Epithelial cell of esophagus (primary cell): ENCODE measurements at regions not wholly inside any gene's neighbourhood (a gene's known extent, or its start where the extent isn't known, plus 50 kb on each side); places are given as distances from the start of the nearest gene placed in this dataset.

Source experiments
- DNase-seq: peaks from one replicate; pipeline ENCODE4 v3.0.0; 2010; ENCODE audit warnings: low read depth
- H3K4me3 ChIP-seq: 2 replicates; pipeline ENCODE4 v1.5.1; 2011; ENCODE audit warnings: mild to moderate bottlenecking, low read length, control low read depth
- TF ChIP-seq, protein P1 (sequence below): IDR thresholded peaks from 2 replicates; pipeline ENCODE4 v1.5.1; 2011; ENCODE audit warnings: low read depth, mild to moderate bottlenecking, low read length, control low read depth, inconsistent platforms; ENCODE audit not compliant: insufficient read depth; ENCODE audit errors: missing control alignments

- no peak for DNase-seq
- TF ChIP-seq, protein P1, sequence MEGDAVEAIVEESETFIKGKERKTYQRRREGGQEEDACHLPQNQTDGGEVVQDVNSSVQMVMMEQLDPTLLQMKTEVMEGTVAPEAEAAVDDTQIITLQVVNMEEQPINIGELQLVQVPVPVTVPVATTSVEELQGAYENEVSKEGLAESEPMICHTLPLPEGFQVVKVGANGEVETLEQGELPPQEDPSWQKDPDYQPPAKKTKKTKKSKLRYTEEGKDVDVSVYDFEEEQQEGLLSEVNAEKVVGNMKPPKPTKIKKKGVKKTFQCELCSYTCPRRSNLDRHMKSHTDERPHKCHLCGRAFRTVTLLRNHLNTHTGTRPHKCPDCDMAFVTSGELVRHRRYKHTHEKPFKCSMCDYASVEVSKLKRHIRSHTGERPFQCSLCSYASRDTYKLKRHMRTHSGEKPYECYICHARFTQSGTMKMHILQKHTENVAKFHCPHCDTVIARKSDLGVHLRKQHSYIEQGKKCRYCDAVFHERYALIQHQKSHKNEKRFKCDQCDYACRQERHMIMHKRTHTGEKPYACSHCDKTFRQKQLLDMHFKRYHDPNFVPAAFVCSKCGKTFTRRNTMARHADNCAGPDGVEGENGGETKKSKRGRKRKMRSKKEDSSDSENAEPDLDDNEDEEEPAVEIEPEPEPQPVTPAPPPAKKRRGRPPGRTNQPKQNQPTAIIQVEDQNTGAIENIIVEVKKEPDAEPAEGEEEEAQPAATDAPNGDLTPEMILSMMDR: no peak
- H3K4me3 ChIP-seq: no peak overlapping the region
These were observed 89.4 kb downstream of the SLC25A15 start for GRCh38 chr13:40878823-40879222.
